HG03575 (cell line): ENCODE measurements at regions not wholly inside any gene's neighbourhood (a gene's known extent, or its start where the extent isn't known, plus 50 kb on each side); places are given as distances from the start of the nearest gene placed in this dataset.
"Not testable (repeated sequence)": the region's sequence is repeated elsewhere in the genome, so short reads cannot be mapped to it uniquely, and the experiment has no call there.

Source experiments
- ATAC-seq: cut with Tn5 transposase; IDR thresholded peaks from one replicate; pipeline ENCODE4 v1.9.1; 2021; ENCODE audit not compliant: unreplicated experiment, insufficient number of reproducible peaks, low FRiP score; ENCODE audit errors: extremely low read depth

DNA sequence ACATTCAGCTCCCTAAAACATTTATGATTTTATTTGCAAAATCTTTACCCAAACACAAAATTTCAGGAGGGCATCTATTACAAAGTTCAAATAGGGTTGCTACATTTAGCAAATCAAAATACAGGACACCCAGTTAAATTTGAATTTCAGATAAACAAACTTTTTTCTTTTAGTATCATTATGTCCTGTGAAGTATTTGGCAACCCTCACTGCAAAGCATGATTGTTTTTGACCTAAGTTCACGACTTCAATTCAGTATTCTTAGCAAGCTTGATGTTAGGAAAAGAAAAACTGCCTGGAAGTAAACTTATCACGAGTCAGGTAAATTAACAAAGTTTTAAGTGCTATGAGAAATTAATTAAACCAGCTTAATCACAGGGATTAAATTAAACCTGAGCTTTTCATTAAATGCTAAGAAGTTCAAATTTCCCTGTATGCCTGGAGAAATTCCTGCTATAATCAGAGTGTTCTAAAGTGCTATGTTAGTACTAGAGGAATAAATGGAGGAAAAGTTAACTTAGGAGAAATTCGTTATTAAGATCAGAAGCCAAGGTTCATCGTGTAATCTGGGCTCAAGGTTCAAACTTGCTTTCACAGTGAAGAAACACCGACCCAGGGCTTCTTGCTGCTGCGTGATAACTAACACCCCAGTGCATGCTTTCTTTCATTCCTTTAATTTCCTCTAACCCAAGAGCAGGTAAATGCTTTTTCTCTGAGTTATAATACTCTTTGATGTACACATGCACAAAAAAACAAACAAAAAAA, 298.1 kb downstream of the FOXO1 start:
- ATAC-seq, result no peak

GRCh38 chr13:40370661-40371060, 295.8 kb downstream of the FOXO1 start:
- no peak for ATAC-seq

DNA sequence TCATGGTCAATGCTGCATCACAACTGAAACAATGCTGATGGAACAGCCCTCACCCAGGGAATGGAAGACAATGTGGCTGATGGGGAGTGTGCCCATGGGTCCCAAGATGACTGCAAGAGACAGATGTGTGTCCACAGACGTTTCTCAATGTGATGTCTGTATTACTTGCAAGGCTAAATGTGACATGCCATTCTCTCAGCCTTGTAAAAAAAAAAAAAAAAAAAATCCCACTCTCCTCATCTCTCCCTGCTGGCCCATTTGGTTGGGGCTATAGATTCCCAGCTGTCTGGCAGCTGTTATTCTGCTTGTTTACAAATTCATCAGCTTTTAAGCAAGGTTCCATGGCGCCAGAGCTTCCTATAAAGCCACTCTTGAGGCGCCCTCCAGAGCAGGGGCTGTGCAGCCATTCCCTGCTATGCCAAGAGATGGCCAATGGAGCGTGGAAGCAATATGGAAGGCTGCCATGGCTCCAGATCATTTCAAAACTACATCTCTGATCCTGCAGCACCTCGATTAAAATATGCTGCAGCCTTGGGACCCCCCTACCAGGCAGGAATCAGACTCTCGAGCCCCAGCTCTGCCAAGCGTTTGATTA, 294.8 kb downstream of the FOXO1 start:
- no peak for ATAC-seq

DNA sequence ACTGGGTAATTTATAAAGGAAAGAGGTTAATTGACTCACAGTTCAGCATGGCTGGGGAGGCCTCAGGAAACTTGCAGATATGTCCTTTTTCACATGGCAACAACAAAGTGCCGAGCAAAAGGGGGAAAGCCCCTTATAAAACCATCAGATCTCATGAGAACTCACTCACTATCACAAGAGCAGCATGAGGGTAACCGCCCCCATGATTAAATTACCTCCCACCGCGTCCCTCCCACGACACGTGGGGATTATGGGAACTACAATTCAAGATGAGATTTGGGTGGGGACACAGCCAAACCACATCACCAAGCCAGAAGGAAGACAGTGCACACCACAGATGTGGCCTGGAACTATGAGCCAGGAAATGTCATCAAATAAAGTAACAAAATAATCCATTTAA, 292.8 kb downstream of the FOXO1 start:
- not testable (repeated sequence) for ATAC-seq

GRCh38 chr13:40375489-40376171, 290.8 kb downstream of the FOXO1 start:
- no peak for ATAC-seq

- no peak for ATAC-seq
Observed at GRCh38 chr13:40376296-40376849, 290.1 kb downstream of the FOXO1 start.

- no peak for ATAC-seq
Observed at GRCh38 chr13:40376867-40377535, 289.4 kb downstream of the FOXO1 start.

DNA sequence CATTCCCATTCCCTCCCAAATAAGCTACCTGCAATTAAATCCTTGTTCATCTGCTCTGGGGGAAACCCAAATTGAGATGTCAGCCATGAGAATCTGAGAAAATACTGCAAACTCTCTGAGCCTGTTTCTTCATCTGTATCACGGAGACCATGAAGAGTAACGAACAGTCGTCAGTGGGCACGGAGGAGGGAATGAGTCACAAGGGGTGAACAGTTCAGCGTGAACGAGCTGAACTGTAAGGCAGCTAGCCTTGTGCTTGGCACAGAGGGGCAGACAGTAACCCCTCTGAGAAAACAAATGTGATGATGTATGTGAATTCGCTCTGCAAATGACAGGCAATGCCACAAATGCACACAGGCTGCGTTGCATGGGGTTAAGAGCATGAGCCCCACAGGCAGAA, 288.7 kb downstream of the FOXO1 start:
- ATAC-seq, result no peak

- no peak for ATAC-seq
Observed at GRCh38 chr13:40379196-40379595, 287.2 kb downstream of the FOXO1 start.

- no peak for ATAC-seq
Observed at GRCh38 chr13:40379794-40380578, 286.5 kb downstream of the FOXO1 start.

- ATAC-seq, result no peak
Observed at GRCh38 chr13:40381935-40382764, 284.3 kb downstream of the FOXO1 start.

DNA sequence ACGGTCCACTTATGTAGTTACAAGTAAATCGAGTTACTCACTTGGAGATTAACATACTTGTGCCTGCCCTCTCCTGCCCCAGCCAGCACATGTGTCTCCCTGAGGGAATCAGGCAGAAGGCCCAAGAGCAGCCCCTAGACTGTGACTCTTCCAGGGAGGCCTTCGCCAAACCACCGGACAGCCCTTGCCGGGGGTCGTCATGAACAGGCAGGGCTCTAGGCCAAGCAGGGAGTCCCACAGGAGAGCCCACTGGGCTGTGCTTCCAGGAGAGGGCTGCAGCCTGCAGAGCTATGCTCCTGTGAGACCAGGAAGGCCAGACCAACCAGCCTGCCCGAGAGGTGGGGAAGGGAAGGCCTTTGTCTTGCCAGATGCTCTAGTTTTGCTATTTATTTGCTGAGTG, 283.3 kb downstream of the FOXO1 start:
- no peak for ATAC-seq

DNA sequence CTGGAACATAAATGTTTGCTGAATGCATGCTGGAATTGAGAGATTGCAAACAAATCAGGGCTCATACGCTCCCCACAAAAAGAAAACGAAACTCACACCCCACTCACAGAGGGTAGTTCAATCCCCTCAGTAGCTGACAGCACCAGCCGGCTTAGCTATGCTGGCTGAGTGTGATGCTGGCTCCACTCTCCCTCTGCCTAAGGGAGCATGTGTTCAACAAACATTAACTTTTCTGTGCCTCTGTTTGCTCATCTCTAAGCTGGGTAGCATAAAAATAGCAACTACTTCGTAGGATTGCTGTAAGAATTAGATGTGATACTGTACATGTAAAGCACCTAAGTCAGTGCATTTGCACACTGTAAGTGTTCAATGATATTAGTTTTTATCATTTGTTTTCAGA, 282.6 kb downstream of the FOXO1 start:
- ATAC-seq, result no peak

DNA sequence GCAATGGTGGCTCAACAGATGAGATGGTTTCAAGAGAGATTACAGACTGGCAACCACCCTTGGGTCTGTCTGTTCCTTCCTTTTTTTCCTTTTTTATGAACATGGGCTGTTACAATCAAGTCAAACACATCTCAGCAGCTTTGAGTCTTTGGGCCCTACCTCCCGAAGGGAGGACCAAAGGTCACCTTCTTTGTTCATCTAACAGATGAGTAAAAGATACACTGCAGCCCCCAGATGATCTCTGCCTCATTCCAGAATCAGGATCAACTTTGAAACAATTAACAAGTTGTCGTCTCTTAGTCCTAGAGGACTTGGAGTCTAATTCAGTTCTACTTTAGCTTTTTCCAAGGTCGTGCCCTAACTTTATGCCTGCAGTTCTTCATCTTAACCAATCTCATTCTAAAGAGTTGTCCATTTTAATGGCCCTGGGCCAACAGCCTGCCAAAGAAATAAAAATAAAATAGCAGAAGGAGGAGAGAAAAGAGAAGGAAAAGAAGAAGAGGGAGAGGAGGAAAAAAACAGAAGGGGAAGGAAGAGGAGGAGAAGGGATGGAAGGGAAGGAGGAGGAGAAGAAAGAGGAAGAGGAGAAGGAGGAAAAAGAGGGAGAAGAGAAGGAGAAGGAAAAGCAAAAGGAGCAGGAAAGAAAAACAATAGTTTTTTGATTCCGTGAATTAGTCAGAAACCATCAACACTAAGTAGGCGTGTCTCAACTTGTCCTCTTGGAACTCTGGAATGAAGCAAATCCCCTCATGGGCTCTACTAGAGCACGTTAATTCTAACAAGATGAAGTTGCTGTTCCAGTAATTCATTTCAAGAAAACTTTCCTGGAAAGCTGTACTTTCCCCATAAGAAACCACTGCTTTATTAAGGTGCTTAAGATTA, 281.2 kb downstream of the FOXO1 start:
- ATAC-seq, result no peak

GRCh38 chr13:40385858-40386180, 280.6 kb downstream of the FOXO1 start:
- ATAC-seq, result no peak

- ATAC-seq, result no peak
Observed at GRCh38 chr13:40386586-40386985, 279.9 kb downstream of the FOXO1 start.

- ATAC-seq, result no peak
Observed at GRCh38 chr13:40387775-40388174, 278.7 kb downstream of the FOXO1 start.
